A549 (cell line): ENCODE measurements at regions not wholly inside any gene's neighbourhood (a gene's known extent, or its start where the extent isn't known, plus 50 kb on each side); places are given as distances from the start of the nearest gene placed in this dataset.
A peak's percentile ranks its signal among the peaks of the same experiment; 100 is the strongest.
"Not testable (repeated sequence)": the region's sequence is repeated elsewhere in the genome, so short reads cannot be mapped to it uniquely, and the experiment has no call there.

ENCODE experiments used
- ATAC-seq, 2 experiments: fragments of 200-7000 bp in 1 of 2; fragments of >200 bp in 1 of 2; cut with Nextera tagmentation in 1 of 2; cut with Tn5 transposase in 1 of 2; 3 replicates each; pipeline versions ENCODE4 v1.8.0 to v1.9.1; 2018 to 2020; ENCODE audit warnings: mild to moderate bottlenecking in 1 of 2, moderate library complexity in 1 of 2
- CTCF ChIA-PET: fragments of 300-600 bp; sonication (Branson Sonifier 250); formaldehyde crosslinking; extraction: SDS; loops from one replicate; lab custom pipeline; 2021; ENCODE audit warnings: antibody characterized with exemption, inconsistent platforms; lab: Yijun Ruan, JAX
- POLR2A ChIA-PET: fragments of 350-600 bp; formaldehyde crosslinking; extraction: SDS; loops from one replicate; lab custom pipeline; 2021; ENCODE audit warnings: antibody characterized with exemption, inconsistent platforms; lab: Yijun Ruan, JAX
- DNase-seq, 2 experiments: peaks; one replicate each; pipeline versions ENCODE4 v3.0.0 to v3.0.0-alpha.2; 2011 to 2016; ENCODE audit warnings: low read depth in 1 of 2, low spot score in 1 of 2
- FAIRE-seq: peaks from 2 replicates; lab custom pipeline; 2011; peaks lifted over from hg19 to GRCh38; lab: Jason Lieb, UNC
- H3K27ac ChIP-seq, 2 experiments: fragments of >200 bp; sonication (Bioruptor Twin); formaldehyde crosslinking; 3 replicates each; pipeline ENCODE4 v1.5.1; 2016 to 2017
- H3K4me1 ChIP-seq: fragments of >200 bp; sonication (Bioruptor Twin); formaldehyde crosslinking; 3 replicates; pipeline ENCODE4 v1.6.1; 2016
- H3K4me2 ChIP-seq: fragments of >200 bp; sonication (Bioruptor Twin); formaldehyde crosslinking; 3 replicates; pipeline ENCODE4 v1.6.1; 2016
- H3K4me3 ChIP-seq: fragments of >200 bp; sonication (Bioruptor Twin); formaldehyde crosslinking; 3 replicates; pipeline ENCODE4 v1.5.1; 2016
- H3K9me3 ChIP-seq: fragments of >200 bp; sonication (Bioruptor Twin); formaldehyde crosslinking; 3 replicates; pipeline ENCODE4 v1.6.1; 2016
- CEBPB ChIP-seq, 2 experiments: fragments of >200 bp in 1 of 2; sonication (Bioruptor Twin) in 1 of 2; formaldehyde crosslinking in 1 of 2; IDR thresholded peaks; 2 replicates each; pipeline ENCODE4 v1.6.1; 2012 to 2016
- CHD2 ChIP-seq: fragments of 150-350 bp; IDR thresholded peaks from 2 replicates; pipeline ENCODE4 v1.6.1; 2014; ENCODE audit warnings: low read length; ENCODE audit not compliant: partially characterized antibody
- CTCF ChIP-seq: fragments of >200 bp; sonication (Bioruptor Twin); formaldehyde crosslinking; IDR thresholded peaks from 3 replicates; pipeline ENCODE4 v1.5.1; 2016
- EHF ChIP-seq: fragments of 250-450 bp; sonication (Bioruptor Pico); IDR thresholded peaks from 2 replicates; pipeline ENCODE4 v1.5.0; 2020; ENCODE audit warnings: mild to moderate bottlenecking
- ELK1 ChIP-seq: fragments of 150-350 bp; IDR thresholded peaks from 2 replicates; pipeline ENCODE4 v1.6.1; 2014; ENCODE audit warnings: low read depth, mild to moderate bottlenecking, low read length
- GATA3 ChIP-seq: IDR thresholded peaks from 2 replicates; pipeline ENCODE4 v1.6.1; 2012; ENCODE audit warnings: borderline replicate concordance
- HMGXB4 ChIP-seq: fragments of 250-450 bp; sonication (Bioruptor Pico); IDR thresholded peaks from 2 replicates; pipeline ENCODE4 v1.5.0; 2021; ENCODE audit warnings: mild to moderate bottlenecking, moderate library complexity, borderline replicate concordance
- JUNB ChIP-seq: fragments of >200 bp; sonication (Bioruptor Twin); formaldehyde crosslinking; IDR thresholded peaks from 2 replicates; pipeline ENCODE4 v1.6.1; 2016
- KDM5A ChIP-seq: fragments of 200-600 bp; sonication (generic); IDR thresholded peaks from 2 replicates; pipeline ENCODE4 v1.6.1; 2016; ENCODE audit warnings: antibody characterized with exemption, mild to moderate bottlenecking
- MAFK ChIP-seq: fragments of 450-650 bp; IDR thresholded peaks from 2 replicates; pipeline ENCODE4 v1.6.1; 2014; ENCODE audit not compliant: partially characterized antibody
- PBX3 ChIP-seq: IDR thresholded peaks from 2 replicates; pipeline ENCODE4 v1.6.1; 2012
- RAD21 ChIP-seq, 2 experiments: fragments of >200 bp in 1 of 2; sonication (Bioruptor Twin) in 1 of 2; formaldehyde crosslinking in 1 of 2; IDR thresholded peaks in 1 of 2; conservative IDR thresholded peaks in 1 of 2; 2 replicates in 1 of 2; 3 replicates in 1 of 2; pipeline ENCODE4 v1.6.1; 2012 to 2018; ENCODE audit warnings: inconsistent platforms in 1 of 2
- RNF2 ChIP-seq: fragments of 200-600 bp; sonication (generic); IDR thresholded peaks from 2 replicates; pipeline ENCODE4 v1.6.1; 2016; ENCODE audit warnings: low read depth, mild to moderate bottlenecking, antibody characterized with exemption, moderate library complexity, borderline replicate concordance
- SMC3 ChIP-seq: fragments of >200 bp; sonication (Bioruptor Twin); formaldehyde crosslinking; IDR thresholded peaks from 3 replicates; pipeline ENCODE4 v1.6.1; 2018; ENCODE audit warnings: inconsistent platforms
- TFCP2L1 ChIP-seq: fragments of 250-450 bp; sonication (Bioruptor Pico); IDR thresholded peaks from 2 replicates; pipeline ENCODE4 v1.5.0; 2021; ENCODE audit warnings: mild to moderate bottlenecking
- ZFP36 ChIP-seq: fragments of 450-650 bp; IDR thresholded peaks from 2 replicates; pipeline ENCODE4 v1.6.1; 2014; ENCODE audit warnings: borderline replicate concordance; ENCODE audit not compliant: partially characterized antibody
- WGBS: methylation state at CpG from one replicate; pipeline ENCODE4 v1.1.6; 2017; ENCODE audit errors: missing lambda C conversion rate; 5-methylcytosine and 5-hydroxymethylcytosine counted together

- TF ChIP-seq CHD2 (no peak), KDM5A (no peak), TFCP2L1 (no peak), GATA3 (no peak), ZFP36 (no peak)
Observed at GRCh38 chr3:159258934-159259333, 457.1 kb downstream of the MFSD1 start (continued).

- Histone ChIP-seq H3K4me1 (no peaks in the 10 kb centered on the region), H3K4me3 (no peak overlapping the region), H3K4me2 (no peak overlapping the region), H3K27ac (no peak overlapping the region), H3K9me3 (no peaks in the 10 kb centered on the region)
- DNase-seq (peak; percentile 19 to 65), ATAC-seq (peak; percentile 57 to 82; a peak in 4 of 6 replicates), FAIRE-seq (peak; percentile 86)
- POLR2A ChIA-PET: interaction anchor here (0.8 kb wide), 1 partner anchor 342 kb away, joined by 3 read pairs; no protein-coding TSS in a partner anchor
- peak; percentile 86 for TF ChIP-seq CTCF
- no peak for TF ChIP-seq RNF2
- peak; percentile 90 to 92 for TF ChIP-seq RAD21 (conservative IDR thresholded peaks at IDR 0.05 in 1 of 2, IDR thresholded peaks at IDR 0.05 in 1 of 2)
- TF ChIP-seq HMGXB4 (CRISPR knock-in tag): no peak
- TF ChIP-seq MAFK: no peak
- TF ChIP-seq ELK1: no peak
- no peak for TF ChIP-seq PBX3
- no peak for TF ChIP-seq CEBPB (IDR thresholded peaks at IDR 0.05)
- no peak for TF ChIP-seq EHF (CRISPR knock-in tag)
- no peak for TF ChIP-seq JUNB
- TF ChIP-seq SMC3: peak; percentile 95
- WGBS: 3% methylated on average over 5 of the region's 5 CpGs
- CTCF ChIA-PET: interaction anchor here (0.7 to 12.5 kb wide), 63 partner anchors 9 to 751 kb away, joined by 3 to 305 read pairs (median 4); partner anchors contain the start of genes GFM1 and MFSD1
Observed at GRCh38 chr3:159260049-159260662, 458.3 kb downstream of the MFSD1 start.

GRCh38 chr3:159261333-159261732 lies 459.5 kb downstream of the MFSD1 start:
- 6% methylated on average over 4 of the region's 4 CpGs for WGBS
- CTCF ChIA-PET: interaction anchor here (1.0 to 12.5 kb wide), 19 partner anchors 9 to 1152 kb away, joined by 3 to 305 read pairs (median 5); partner anchors contain the start of gene IL12A
- ATAC-seq, H3K4me2 ChIP-seq, POLR2A ChIA-PET, H3K9me3 ChIP-seq, DNase-seq, H3K27ac ChIP-seq, H3K4me3 ChIP-seq, FAIRE-seq, H3K4me1 ChIP-seq: not testable (repeated sequence)
